SK-N-MC (cell line): ENCODE measurements at regions not wholly inside any gene's neighbourhood (a gene's known extent, or its start where the extent isn't known, plus 50 kb on each side); places are given as distances from the start of the nearest gene placed in this dataset.
"Not testable (repeated sequence)": the region's sequence is repeated elsewhere in the genome, so short reads cannot be mapped to it uniquely, and the experiment has no call there.

Experiments used
- EZH2 ChIP-seq: fragments of 200-600 bp; sonication (generic); IDR thresholded peaks from one replicate; pipeline ENCODE4 v1.6.1; 2017; ENCODE audit warnings: antibody characterized with exemption
- FOXP2 ChIP-seq: optimal IDR thresholded peaks from 2 replicates; pipeline ENCODE3; 2011; ENCODE audit warnings: mild to moderate bottlenecking, moderate library complexity; ENCODE audit not compliant: insufficient read depth; ENCODE audit errors: extremely low read length, control extremely low read depth
- POLR2AphosphoS5 ChIP-seq: IDR thresholded peaks from 2 replicates; pipeline ENCODE4 v1.6.1; 2012; ENCODE audit warnings: mild to moderate bottlenecking, low read depth, low read length, borderline replicate concordance

DNA sequence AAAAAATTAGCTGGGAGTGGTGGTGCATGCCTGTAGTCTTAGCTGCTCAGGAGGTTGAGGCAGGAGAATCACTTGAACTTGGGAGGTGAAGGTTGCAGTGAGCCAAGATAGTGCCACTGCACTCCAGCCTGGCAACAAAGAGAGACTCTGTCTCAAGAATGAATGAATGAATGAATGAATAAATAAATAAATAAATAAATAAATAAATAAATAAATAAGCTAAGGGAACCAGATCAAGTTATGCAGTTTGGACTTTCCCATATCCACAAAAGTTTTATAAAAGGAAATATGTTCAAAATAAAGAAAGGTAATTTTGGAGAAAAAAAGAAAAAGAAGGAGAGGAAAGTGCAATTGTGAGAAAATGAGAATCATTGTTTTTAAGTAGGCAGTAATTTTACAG, 1414.1 kb upstream of the CDH18 start:
- not testable (repeated sequence) for TF ChIP-seq EZH2, POLR2AphosphoS5, FOXP2
